Nephron (organoid): ENCODE measurements at regions not wholly inside any gene's neighbourhood (a gene's known extent, or its start where the extent isn't known, plus 50 kb on each side); places are given as distances from the start of the nearest gene placed in this dataset.

Experiments used
- H3K27ac Mint-ChIP-seq, 3 experiments: 2 replicates each; pipeline ENCODE4 v1.8.0; 2020; ENCODE audit warnings: mixed read lengths in 3 of 3, mild to moderate bottlenecking in 2 of 3, moderate library complexity in 1 of 3
- H3K27me3 Mint-ChIP-seq: 2 replicates; pipeline ENCODE4 v1.8.0; 2021; ENCODE audit warnings: low read depth, mild to moderate bottlenecking, moderate library complexity, mixed read lengths
- H3K36me3 Mint-ChIP-seq: 2 replicates; pipeline ENCODE4 v1.8.0; 2020; ENCODE audit warnings: low read depth, mixed read lengths
- H3K4me1 Mint-ChIP-seq: 2 replicates; pipeline ENCODE4 v1.8.0; 2020; ENCODE audit warnings: mixed read lengths
- H3K4me3 Mint-ChIP-seq, 3 experiments: 2 replicates each; pipeline ENCODE4 v1.8.0; 2020; ENCODE audit warnings: mild to moderate bottlenecking in 3 of 3, mixed read lengths in 3 of 3, moderate library complexity in 2 of 3
- H3K9me3 Mint-ChIP-seq: 2 replicates; pipeline ENCODE4 v1.8.0; 2020; ENCODE audit warnings: mixed read lengths
- TF ChIP-seq, protein P1 (sequence below), 3 experiments: fragments of 200-600 bp; sonication (generic); IDR thresholded peaks; one replicate each; pipeline ENCODE4 v1.5.0; 2021; ENCODE audit warnings: antibody characterized with exemption in 3 of 3; ENCODE audit not compliant: unreplicated experiment in 3 of 3

DNA sequence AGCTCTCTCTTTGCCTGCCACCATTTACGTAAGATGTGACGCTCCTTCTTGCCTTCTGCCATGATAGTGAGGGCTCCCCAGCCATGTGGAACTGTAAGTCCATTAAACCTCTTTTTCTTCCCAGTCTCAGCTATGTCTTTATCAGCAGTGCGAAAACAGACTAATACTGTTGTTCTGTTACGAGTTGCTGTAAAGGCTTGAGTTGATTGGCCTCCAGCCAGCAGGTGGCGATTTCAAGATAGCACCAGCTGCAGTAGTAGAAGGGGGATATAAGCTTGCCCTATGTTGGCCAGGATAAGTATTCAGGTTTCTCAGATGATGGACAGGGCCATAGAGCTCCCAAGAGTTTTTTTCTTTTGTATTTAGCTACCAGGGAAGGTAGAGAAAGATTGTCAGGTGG is 385.5 kb downstream of the MZT1 start:
- TF ChIP-seq, protein P1, sequence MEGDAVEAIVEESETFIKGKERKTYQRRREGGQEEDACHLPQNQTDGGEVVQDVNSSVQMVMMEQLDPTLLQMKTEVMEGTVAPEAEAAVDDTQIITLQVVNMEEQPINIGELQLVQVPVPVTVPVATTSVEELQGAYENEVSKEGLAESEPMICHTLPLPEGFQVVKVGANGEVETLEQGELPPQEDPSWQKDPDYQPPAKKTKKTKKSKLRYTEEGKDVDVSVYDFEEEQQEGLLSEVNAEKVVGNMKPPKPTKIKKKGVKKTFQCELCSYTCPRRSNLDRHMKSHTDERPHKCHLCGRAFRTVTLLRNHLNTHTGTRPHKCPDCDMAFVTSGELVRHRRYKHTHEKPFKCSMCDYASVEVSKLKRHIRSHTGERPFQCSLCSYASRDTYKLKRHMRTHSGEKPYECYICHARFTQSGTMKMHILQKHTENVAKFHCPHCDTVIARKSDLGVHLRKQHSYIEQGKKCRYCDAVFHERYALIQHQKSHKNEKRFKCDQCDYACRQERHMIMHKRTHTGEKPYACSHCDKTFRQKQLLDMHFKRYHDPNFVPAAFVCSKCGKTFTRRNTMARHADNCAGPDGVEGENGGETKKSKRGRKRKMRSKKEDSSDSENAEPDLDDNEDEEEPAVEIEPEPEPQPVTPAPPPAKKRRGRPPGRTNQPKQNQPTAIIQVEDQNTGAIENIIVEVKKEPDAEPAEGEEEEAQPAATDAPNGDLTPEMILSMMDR (IDR thresholded peaks at IDR 0.05; ENCODE audit: unreplicated experiment in 3 of 3) = no peak
- Mint-ChIP-seq H3K4me3 (no peak overlapping the region), H3K27ac (no peak overlapping the region), H3K4me1 (no peaks in the 10 kb centered on the region), H3K27me3 (no peaks in the 10 kb centered on the region), H3K9me3 (peaks cover 10% of the 10 kb centered on the region), H3K36me3 (no peaks in the 10 kb centered on the region)

DNA sequence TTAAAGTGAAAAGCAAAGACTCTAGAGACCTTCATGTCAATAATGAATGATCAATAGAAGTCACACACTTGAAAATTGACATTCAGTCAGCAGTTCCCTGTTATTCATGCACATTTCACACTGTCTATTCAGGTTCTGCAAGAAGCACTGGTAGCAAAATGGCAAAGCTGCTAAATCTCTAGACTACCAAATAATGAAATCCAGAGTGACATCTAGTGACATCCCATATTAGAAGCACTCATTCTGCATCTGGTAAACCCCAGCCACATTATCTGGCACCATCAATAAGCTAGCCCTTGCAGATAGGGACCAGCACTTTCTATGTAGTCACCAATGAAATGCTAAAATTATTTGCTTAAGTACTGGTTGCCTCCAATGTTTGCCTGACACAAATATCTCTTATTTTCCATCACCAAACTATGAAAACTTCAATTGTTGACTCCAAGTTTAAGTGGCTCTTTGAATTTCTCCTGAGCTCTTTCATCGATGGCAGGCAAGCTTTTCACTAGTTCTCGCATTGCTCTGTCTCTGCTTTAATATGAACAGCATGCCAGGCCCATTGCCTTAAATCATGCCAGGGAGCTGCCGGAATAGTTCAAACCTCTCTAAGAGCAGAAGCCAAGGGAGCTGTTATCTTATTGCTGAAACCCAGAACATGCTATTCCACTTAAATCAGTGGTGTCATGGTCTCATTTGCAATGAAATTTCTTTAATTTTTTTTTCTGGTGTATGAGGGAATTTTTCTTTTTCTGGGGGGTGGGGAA is 409.9 kb downstream of the MZT1 start:
- Mint-ChIP-seq H3K27ac (peak overlapping the region in 1 of 3 experiments; percentile 44), H3K4me3 (no peak overlapping the region), H3K4me1 (no peaks in the 10 kb centered on the region), H3K36me3 (no peaks in the 10 kb centered on the region), H3K9me3 (no peaks in the 10 kb centered on the region), H3K27me3 (no peaks in the 10 kb centered on the region)
- TF ChIP-seq, protein P1 (IDR thresholded peaks at IDR 0.05; ENCODE audit: unreplicated experiment in 3 of 3) = no peak

DNA sequence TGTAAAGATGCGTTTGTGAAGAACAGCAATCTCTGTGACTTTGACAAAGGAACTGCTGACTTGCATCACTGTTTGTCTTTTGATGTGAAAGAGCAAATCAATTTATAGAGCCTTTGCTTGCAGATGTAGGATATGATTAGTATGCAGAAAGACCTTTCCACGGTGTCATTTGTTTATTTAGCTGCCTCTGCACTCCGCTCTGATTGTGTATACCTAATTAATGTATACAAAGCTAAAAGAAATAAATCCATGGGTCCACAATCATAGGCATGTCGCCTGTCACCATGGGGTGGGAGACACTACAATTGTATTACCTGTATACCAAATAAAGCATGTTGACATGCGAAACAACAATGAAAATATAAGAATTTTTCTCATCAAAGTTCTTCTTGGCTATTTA is 410.7 kb downstream of the MZT1 start:
- H3K4me1 Mint-ChIP-seq = no peaks in the 10 kb centered on the region
- TF ChIP-seq, protein P1 (IDR thresholded peaks at IDR 0.05; ENCODE audit: unreplicated experiment in 3 of 3) = no peak
- H3K9me3 Mint-ChIP-seq = no peaks in the 10 kb centered on the region
- H3K27ac Mint-ChIP-seq = no peak overlapping the region
- no peaks in the 10 kb centered on the region for H3K27me3 Mint-ChIP-seq
- H3K36me3 Mint-ChIP-seq = no peaks in the 10 kb centered on the region
- no peak overlapping the region for H3K4me3 Mint-ChIP-seq

DNA sequence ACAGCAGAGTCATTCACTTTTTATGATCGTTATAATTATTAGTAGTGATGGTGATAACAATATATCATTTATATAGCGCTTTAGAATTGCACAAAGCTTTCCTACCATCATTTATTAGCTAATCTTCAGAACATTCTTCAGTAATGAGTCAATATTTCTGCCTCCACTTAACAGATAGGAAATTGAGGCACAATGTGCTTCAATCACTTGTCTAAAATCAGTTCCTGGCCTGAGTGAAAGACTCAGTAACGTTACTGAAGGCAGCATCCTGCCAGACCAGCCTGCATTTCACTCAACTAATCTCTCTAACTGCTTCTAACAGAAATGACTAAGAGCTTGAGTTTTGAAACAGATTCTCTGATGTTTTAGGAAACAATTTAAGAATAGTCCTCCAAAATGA is 412.1 kb downstream of the MZT1 start:
- Mint-ChIP-seq H3K9me3 (no peaks in the 10 kb centered on the region), H3K27ac (no peak overlapping the region), H3K4me1 (no peaks in the 10 kb centered on the region), H3K4me3 (no peak overlapping the region), H3K36me3 (no peaks in the 10 kb centered on the region), H3K27me3 (no peaks in the 10 kb centered on the region)
- TF ChIP-seq, protein P1 (IDR thresholded peaks at IDR 0.05; ENCODE audit: unreplicated experiment in 3 of 3) = no peak

DNA sequence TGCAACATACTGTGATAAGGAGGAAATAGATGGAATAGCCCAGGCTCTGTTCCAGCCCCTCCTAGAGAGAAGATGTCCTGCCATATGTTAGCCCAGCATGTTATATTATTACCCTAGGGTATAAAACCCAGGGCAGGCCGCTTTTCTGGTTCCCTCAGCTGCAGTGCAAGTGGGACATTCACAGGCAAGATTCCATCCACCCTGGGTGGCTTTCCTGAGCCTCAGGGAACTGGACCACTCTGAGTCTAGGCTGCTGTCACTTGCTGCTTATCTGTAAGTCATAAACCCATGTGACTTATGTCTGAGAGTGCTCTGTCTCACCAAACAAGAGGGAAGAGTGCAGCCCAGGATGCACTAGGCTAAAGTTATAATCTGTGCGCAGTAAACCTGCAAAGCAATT is 413.2 kb downstream of the MZT1 start:
- TF ChIP-seq, protein P1 (IDR thresholded peaks at IDR 0.05; ENCODE audit: unreplicated experiment in 3 of 3) = no peak
- Mint-ChIP-seq H3K27me3 (no peaks in the 10 kb centered on the region), H3K36me3 (no peaks in the 10 kb centered on the region), H3K4me1 (no peaks in the 10 kb centered on the region), H3K27ac (no peak overlapping the region), H3K9me3 (no peaks in the 10 kb centered on the region), H3K4me3 (no peak overlapping the region)

DNA sequence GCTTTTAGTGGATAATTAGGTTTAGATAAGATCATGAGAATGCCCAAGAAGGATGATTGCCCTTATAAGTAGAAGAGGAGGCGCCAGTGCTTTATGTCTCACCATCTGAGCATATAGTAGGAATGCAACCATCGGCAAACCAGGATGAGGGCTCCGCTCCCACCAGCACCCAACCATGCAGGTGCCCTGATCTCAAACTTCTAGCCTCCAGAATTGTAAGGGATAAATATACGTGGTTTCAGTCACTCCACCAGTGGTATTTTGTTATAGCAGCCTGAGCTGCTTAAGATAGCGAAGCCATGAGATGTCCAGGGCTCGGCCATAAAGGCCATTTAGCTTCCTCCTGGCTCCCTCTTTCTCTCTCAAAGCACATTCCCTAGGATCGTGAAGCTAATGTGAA is 413.9 kb downstream of the MZT1 start:
- Mint-ChIP-seq H3K9me3 (no peaks in the 10 kb centered on the region), H3K27me3 (no peaks in the 10 kb centered on the region), H3K4me1 (no peaks in the 10 kb centered on the region), H3K4me3 (no peak overlapping the region), H3K36me3 (no peaks in the 10 kb centered on the region), H3K27ac (no peak overlapping the region)
- TF ChIP-seq, protein P1 (IDR thresholded peaks at IDR 0.05; ENCODE audit: unreplicated experiment in 3 of 3) = no peak
